ENCODE measurements at regions not wholly inside any gene's neighbourhood (a gene's known extent, or its start where the extent isn't known, plus 50 kb on each side); places are given as distances from the start of the nearest gene placed in this dataset.
A peak's percentile ranks its signal among the peaks of the same experiment; 100 is the strongest.
"Not testable (repeated sequence)": the region's sequence is repeated elsewhere in the genome, so short reads cannot be mapped to it uniquely, and the experiment has no call there.

- WGBS, 2 donors = 12 to 22% methylated on average over 25 to 26 of the region's 26 CpGs
- Histone ChIP-seq H3K4me3 (peak overlapping the region in 6 of 10 donors; percentile 14 to 34 (median 23)), H3K27ac (peak overlapping the region; percentile 35 to 79 (median 60))
- peak; percentile 92 to 100 (median 98) for ATAC-seq
- DNase-seq = peak in 1 of 2 donors; percentile 39
- H3K9me3 ChIP-seq; intact Hi-C loops (cut with DNase I); H3K27me3 ChIP-seq; H3K4me1 ChIP-seq; H3K36me3 ChIP-seq: not testable (repeated sequence)
Observed at GRCh38 chr1:146409817-146410441, 181.1 kb upstream of the NOTCH2NLA start.

- H3K27me3 ChIP-seq; H3K4me1 ChIP-seq; H3K36me3 ChIP-seq; H3K9me3 ChIP-seq; intact Hi-C loops (cut with DNase I): not testable (repeated sequence)
- DNase-seq (peak; percentile 21 to 49), ATAC-seq (peak; percentile 93 to 100 (median 98))
- H3K4me3 ChIP-seq = peak overlapping the region in 5 of 10 donors; percentile 22 to 34 (median 24)
- H3K27ac ChIP-seq = peak overlapping the region in 5 of 10 donors; percentile 59 to 79 (median 68)
- WGBS, 2 donors = 14 to 18% methylated on average over 12 to 13 of the region's 24 CpGs
Observed at GRCh38 chr1:146409116-146409801, 180.4 kb upstream of the NOTCH2NLA start.

- H3K36me3 ChIP-seq; H3K4me1 ChIP-seq; intact Hi-C loops (cut with DNase I); H3K9me3 ChIP-seq; H3K27me3 ChIP-seq; H3K4me3 ChIP-seq; DNase-seq: not testable (repeated sequence)
- peak in 7 of 8 donors; percentile 50 to 77 (median 67) for ATAC-seq
- H3K27ac ChIP-seq = peak overlapping the region in 1 of 10 donors; percentile 36
- TF ChIP-seq CTCF (IDR thresholded peaks at IDR 0.05) = peak; percentile 19 to 63 (median 52)
- 29 to 35% methylated on average over 5 to 6 of the region's 7 CpGs for WGBS, 2 donors
Observed at GRCh38 chr1:146401281-146401825, 172.5 kb upstream of the NOTCH2NLA start.

GRCh38 chr1:146400173-146401121, 171.6 kb upstream of the NOTCH2NLA start:
- intact Hi-C loops (cut with DNase I); H3K27me3 ChIP-seq; DNase-seq; H3K36me3 ChIP-seq; ATAC-seq; H3K9me3 ChIP-seq; H3K4me1 ChIP-seq; H3K4me3 ChIP-seq; H3K27ac ChIP-seq: not testable (repeated sequence)
- 76 to 81% methylated on average over 8 of the region's 8 CpGs for WGBS, 2 donors

- H3K36me3 ChIP-seq; H3K9me3 ChIP-seq; ATAC-seq; H3K27me3 ChIP-seq; H3K4me3 ChIP-seq; intact Hi-C loops (cut with DNase I); DNase-seq; H3K4me1 ChIP-seq; H3K27ac ChIP-seq: not testable (repeated sequence)
- WGBS, 2 donors = 83 to 94% methylated on average over 2 of the region's 2 CpGs
Observed at GRCh38 chr1:146399225-146399624, 170.4 kb upstream of the NOTCH2NLA start.

GRCh38 chr1:146396801-146397200, 168.0 kb upstream of the NOTCH2NLA start:
- ATAC-seq; H3K9me3 ChIP-seq; H3K4me1 ChIP-seq; H3K27ac ChIP-seq; H3K4me3 ChIP-seq; DNase-seq; intact Hi-C loops (cut with DNase I); H3K27me3 ChIP-seq; H3K36me3 ChIP-seq: not testable (repeated sequence)

GRCh38 chr1:146396242-146396641, 167.4 kb upstream of the NOTCH2NLA start:
- H3K36me3 ChIP-seq; H3K27me3 ChIP-seq; intact Hi-C loops (cut with DNase I); H3K4me1 ChIP-seq; DNase-seq; H3K4me3 ChIP-seq; H3K27ac ChIP-seq; H3K9me3 ChIP-seq: not testable (repeated sequence)
- peak in 1 of 8 donors; percentile 49 for ATAC-seq
- 71 to 83% methylated on average over 5 to 6 of the region's 6 CpGs for WGBS, 2 donors

- H3K9me3 ChIP-seq; H3K4me1 ChIP-seq; H3K27me3 ChIP-seq; H3K36me3 ChIP-seq; intact Hi-C loops (cut with DNase I); ATAC-seq; DNase-seq; H3K27ac ChIP-seq; H3K4me3 ChIP-seq: not testable (repeated sequence)
- 27 to 28% methylated on average over 14 of the region's 23 CpGs for WGBS, 2 donors
Observed at GRCh38 chr1:146393796-146394195, 165.0 kb upstream of the NOTCH2NLA start.

- DNase-seq; H3K27ac ChIP-seq; intact Hi-C loops (cut with DNase I); H3K27me3 ChIP-seq; H3K9me3 ChIP-seq; H3K4me3 ChIP-seq; H3K4me1 ChIP-seq; ATAC-seq; H3K36me3 ChIP-seq: not testable (repeated sequence)
- WGBS, 2 donors = 28 to 37% methylated on average over 16 to 18 of the region's 19 CpGs
Observed at GRCh38 chr1:146393154-146393553, 164.3 kb upstream of the NOTCH2NLA start.
